GM06990 (cell line): ENCODE measurements at regions not wholly inside any gene's neighbourhood (a gene's known extent, or its start where the extent isn't known, plus 50 kb on each side); places are given as distances from the start of the nearest gene placed in this dataset.

Source experiments
- DNase-seq: peaks from one replicate; pipeline ENCODE4 v3.0.0-alpha.2; 2011; ENCODE audit not compliant: insufficient read length; ENCODE audit errors: extremely low read depth
- H3K27me3 ChIP-seq: replicated peaks from 2 replicates; pipeline ENCODE4 v1.6.0; 2011; ENCODE audit warnings: low read length; ENCODE audit not compliant: control insufficient read depth, insufficient read depth
- H3K36me3 ChIP-seq: 2 replicates; pipeline ENCODE4 v1.5.1; 2011; ENCODE audit warnings: low read length; ENCODE audit not compliant: control insufficient read depth, insufficient read depth
- H3K4me3 ChIP-seq: replicated peaks from 2 replicates; pipeline ENCODE4 v1.5.1; 2011; ENCODE audit warnings: low read depth, mild to moderate bottlenecking, control low read depth, low read length
- CTCF ChIP-seq: IDR thresholded peaks from 2 replicates; pipeline ENCODE4 v1.5.1; 2011; ENCODE audit warnings: low read length, control low read depth, mild to moderate bottlenecking, inconsistent platforms; ENCODE audit not compliant: insufficient read depth, poor library complexity, severe bottlenecking

GRCh38 chr5:68352166-68352565 lies 136.6 kb downstream of the PIK3R1 start:
- TF ChIP-seq CTCF: no peak
- Histone ChIP-seq H3K4me3 (no peak overlapping the region), H3K36me3 (no peaks in the 10 kb centered on the region), H3K27me3 (no peaks in the 10 kb centered on the region)
- DNase-seq: no peak

GRCh38 chr5:68353605-68354004 lies 138.0 kb downstream of the PIK3R1 start:
- H3K36me3 ChIP-seq: no peaks in the 10 kb centered on the region
- DNase-seq: no peak
- no peak for TF ChIP-seq CTCF

GRCh38 chr5:68354315-68354714 lies 138.8 kb downstream of the PIK3R1 start:
- no peak for DNase-seq
- TF ChIP-seq CTCF: no peak
- Histone ChIP-seq H3K36me3 (no peaks in the 10 kb centered on the region), H3K4me3 (no peak overlapping the region), H3K27me3 (no peaks in the 10 kb centered on the region)

More at GRCh38 chr5:68353605-68354004, 138.0 kb downstream of the PIK3R1 start:
- H3K27me3 ChIP-seq: no peaks in the 10 kb centered on the region
- H3K4me3 ChIP-seq: no peak overlapping the region

- TF ChIP-seq CTCF: no peak
These were observed 140.7 kb downstream of the PIK3R1 start for GRCh38 chr5:68356216-68356615.

GRCh38 chr5:68356623-68357022 lies 141.1 kb downstream of the PIK3R1 start:
- no peak overlapping the region for H3K4me3 ChIP-seq
- H3K36me3 ChIP-seq: no peaks in the 10 kb centered on the region
- TF ChIP-seq CTCF: no peak
- no peaks in the 10 kb centered on the region for H3K27me3 ChIP-seq
- DNase-seq: no peak

More at GRCh38 chr5:68356216-68356615, 140.7 kb downstream of the PIK3R1 start:
- Histone ChIP-seq H3K4me3 (no peak overlapping the region), H3K27me3 (no peaks in the 10 kb centered on the region), H3K36me3 (no peaks in the 10 kb centered on the region)
- no peak for DNase-seq

GRCh38 chr5:68359699-68360098 lies 144.1 kb downstream of the PIK3R1 start:
- Histone ChIP-seq H3K27me3 (no peaks in the 10 kb centered on the region), H3K36me3 (no peaks in the 10 kb centered on the region), H3K4me3 (no peak overlapping the region)
- no peak for TF ChIP-seq CTCF
- no peak for DNase-seq
